HG03378 (cell line): ENCODE measurements at regions not wholly inside any gene's neighbourhood (a gene's known extent, or its start where the extent isn't known, plus 50 kb on each side); places are given as distances from the start of the nearest gene placed in this dataset.

Experiments used
- ATAC-seq: cut with Tn5 transposase; IDR thresholded peaks from one replicate; pipeline ENCODE4 v1.9.1; 2021; ENCODE audit warnings: mild to moderate bottlenecking, moderate library complexity; ENCODE audit not compliant: unreplicated experiment

- ATAC-seq: no peak
These were observed 225.7 kb downstream of the UTP18 start for GRCh38 chr17:51486091-51486490.

- ATAC-seq: no peak
These were observed 226.7 kb downstream of the UTP18 start for GRCh38 chr17:51486885-51487520.

GRCh38 chr17:51487947-51488346 is 227.6 kb downstream of the UTP18 start:
- no peak for ATAC-seq

- ATAC-seq: no peak
These were observed 231.1 kb downstream of the UTP18 start for GRCh38 chr17:51491416-51491815.

- ATAC-seq: no peak
These were observed 232.9 kb downstream of the UTP18 start for GRCh38 chr17:51493206-51493605.

- no peak for ATAC-seq
These were observed 236.0 kb downstream of the UTP18 start for GRCh38 chr17:51496378-51496777.

GRCh38 chr17:51499897-51500296 is 239.6 kb downstream of the UTP18 start:
- no peak for ATAC-seq

GRCh38 chr17:51500454-51500853 is 240.1 kb downstream of the UTP18 start:
- no peak for ATAC-seq

GRCh38 chr17:51505450-51505849 is 245.1 kb downstream of the UTP18 start:
- no peak for ATAC-seq

GRCh38 chr17:51507444-51507843 is 247.1 kb downstream of the UTP18 start:
- no peak for ATAC-seq

GRCh38 chr17:51508048-51508447 is 247.7 kb downstream of the UTP18 start:
- ATAC-seq: no peak

GRCh38 chr17:51510940-51511339 is 250.6 kb downstream of the UTP18 start:
- no peak for ATAC-seq

- no peak for ATAC-seq
These were observed 252.0 kb downstream of the UTP18 start for GRCh38 chr17:51512220-51512907.

- no peak for ATAC-seq
These were observed 256.6 kb downstream of the UTP18 start for GRCh38 chr17:51516924-51517323.

- ATAC-seq: no peak
These were observed 264.2 kb downstream of the UTP18 start for GRCh38 chr17:51524524-51524923.

GRCh38 chr17:51526507-51526906 is 266.2 kb downstream of the UTP18 start:
- ATAC-seq: no peak

- ATAC-seq: no peak
These were observed 267.1 kb downstream of the UTP18 start for GRCh38 chr17:51527225-51527982.

- ATAC-seq: no peak
These were observed 267.8 kb downstream of the UTP18 start for GRCh38 chr17:51528111-51528510.

- ATAC-seq: no peak
These were observed 272.9 kb downstream of the UTP18 start for GRCh38 chr17:51533219-51533618.

- no peak for ATAC-seq
These were observed 273.5 kb downstream of the UTP18 start for GRCh38 chr17:51533821-51534220.

- ATAC-seq: no peak
These were observed 276.3 kb downstream of the UTP18 start for GRCh38 chr17:51536627-51537026.

- no peak for ATAC-seq
These were observed 277.7 kb downstream of the UTP18 start for GRCh38 chr17:51537996-51538550.
